ENCODE measurements at regions not wholly inside any gene's neighbourhood (a gene's known extent, or its start where the extent isn't known, plus 50 kb on each side); places are given as distances from the start of the nearest gene placed in this dataset.

GRCh38 chr4:80136270-80136669 is 61.0 kb upstream of the PRDM8 start:
- no peak for DNase-seq
- no CpG with 5 or more reads among the region's 1 CpG for whole genome bisulfite sequencing (ENCODE audit: insufficient coverage)
- H3K9me3 ChIP-seq (replicated peaks; ENCODE audit: control insufficient read depth, low read depth, low read length) = no peaks in the 10 kb centered on the region

GRCh38 chr4:80135702-80136058 is 61.6 kb upstream of the PRDM8 start:
- no peak overlapping the region for H3K4me3 ChIP-seq (ENCODE audit: low read length)
- no peak overlapping the region for H3K27ac ChIP-seq (ENCODE audit: low read length)
- no peaks in the 10 kb centered on the region for H3K4me1 ChIP-seq (ENCODE audit: control insufficient read depth, insufficient read depth, low read length)
- no peaks in the 10 kb centered on the region for H3K36me3 ChIP-seq (ENCODE audit: control insufficient read depth, insufficient read depth, low read length)
- no peaks in the 10 kb centered on the region for H3K9me3 ChIP-seq (replicated peaks; ENCODE audit: control insufficient read depth, low read depth, low read length)
- DNase-seq = no peak
- H3K27me3 ChIP-seq (ENCODE audit: control insufficient read depth, insufficient read depth, low read length) = no peaks in the 10 kb centered on the region

More at GRCh38 chr4:80136270-80136669, 61.0 kb upstream of the PRDM8 start:
- Histone ChIP-seq H3K4me1 (ENCODE audit: control insufficient read depth, insufficient read depth, low read length) (no peaks in the 10 kb centered on the region), H3K27ac (ENCODE audit: low read length) (no peak overlapping the region), H3K4me3 (ENCODE audit: low read length) (no peak overlapping the region), H3K27me3 (ENCODE audit: control insufficient read depth, insufficient read depth, low read length) (no peaks in the 10 kb centered on the region), H3K36me3 (ENCODE audit: control insufficient read depth, insufficient read depth, low read length) (no peaks in the 10 kb centered on the region)

GRCh38 chr4:80134936-80135701 is 62.1 kb upstream of the ANTXR2 start:
- no peaks in the 10 kb centered on the region for H3K9me3 ChIP-seq (replicated peaks; ENCODE audit: control insufficient read depth, low read depth, low read length)
- no peaks in the 10 kb centered on the region for H3K27me3 ChIP-seq (ENCODE audit: control insufficient read depth, insufficient read depth, low read length)
- H3K4me3 ChIP-seq (ENCODE audit: low read length) = no peak overlapping the region
- DNase-seq = no peak
- no peak overlapping the region for H3K27ac ChIP-seq (ENCODE audit: low read length)
- no peaks in the 10 kb centered on the region for H3K36me3 ChIP-seq (ENCODE audit: control insufficient read depth, insufficient read depth, low read length)
- WGBS (ENCODE audit: insufficient coverage) = 65% methylated on average over 4 of the region's 8 CpGs
- H3K4me1 ChIP-seq (ENCODE audit: control insufficient read depth, insufficient read depth, low read length) = no peaks in the 10 kb centered on the region

- no peaks in the 10 kb centered on the region for H3K9me3 ChIP-seq (replicated peaks; ENCODE audit: control insufficient read depth, low read depth, low read length)
- no peaks in the 10 kb centered on the region for H3K27me3 ChIP-seq (ENCODE audit: control insufficient read depth, insufficient read depth, low read length)
- H3K27ac ChIP-seq (ENCODE audit: low read length) = no peak overlapping the region
- DNase-seq = no peak
- 92% methylated on average over 7 of the region's 9 CpGs for WGBS (ENCODE audit: insufficient coverage)
- H3K4me3 ChIP-seq (ENCODE audit: low read length) = no peak overlapping the region
- H3K36me3 ChIP-seq (ENCODE audit: control insufficient read depth, insufficient read depth, low read length) = no peaks in the 10 kb centered on the region
- H3K4me1 ChIP-seq (ENCODE audit: control insufficient read depth, insufficient read depth, low read length) = no peaks in the 10 kb centered on the region
Measured at GRCh38 chr4:80133240-80133783, 60.3 kb upstream of the ANTXR2 start.

- no peaks in the 10 kb centered on the region for H3K9me3 ChIP-seq (replicated peaks; ENCODE audit: control insufficient read depth, low read depth, low read length)
- H3K27ac ChIP-seq (ENCODE audit: low read length) = no peak overlapping the region
- DNase-seq = no peak
- H3K27me3 ChIP-seq (ENCODE audit: control insufficient read depth, insufficient read depth, low read length) = no peaks in the 10 kb centered on the region
- H3K4me3 ChIP-seq (ENCODE audit: low read length) = no peak overlapping the region
- H3K4me1 ChIP-seq (ENCODE audit: control insufficient read depth, insufficient read depth, low read length) = no peaks in the 10 kb centered on the region
- H3K36me3 ChIP-seq (ENCODE audit: control insufficient read depth, insufficient read depth, low read length) = no peaks in the 10 kb centered on the region
Measured at GRCh38 chr4:80129785-80130184, 56.8 kb upstream of the ANTXR2 start.

- H3K36me3 ChIP-seq (ENCODE audit: control insufficient read depth, insufficient read depth, low read length) = no peaks in the 10 kb centered on the region
- H3K4me3 ChIP-seq (ENCODE audit: low read length) = no peak overlapping the region
- no peak for DNase-seq
- H3K27me3 ChIP-seq (ENCODE audit: control insufficient read depth, insufficient read depth, low read length) = no peaks in the 10 kb centered on the region
- H3K4me1 ChIP-seq (ENCODE audit: control insufficient read depth, insufficient read depth, low read length) = no peaks in the 10 kb centered on the region
- H3K27ac ChIP-seq (ENCODE audit: low read length) = no peak overlapping the region
- H3K9me3 ChIP-seq (replicated peaks; ENCODE audit: control insufficient read depth, low read depth, low read length) = no peaks in the 10 kb centered on the region
Measured at GRCh38 chr4:80128941-80129340, 55.9 kb upstream of the ANTXR2 start.

- Histone ChIP-seq H3K4me1 (ENCODE audit: control insufficient read depth, insufficient read depth, low read length) (no peaks in the 10 kb centered on the region), H3K36me3 (ENCODE audit: control insufficient read depth, insufficient read depth, low read length) (no peaks in the 10 kb centered on the region), H3K27ac (ENCODE audit: low read length) (no peak overlapping the region), H3K4me3 (ENCODE audit: low read length) (no peak overlapping the region), H3K9me3 (replicated peaks; ENCODE audit: control insufficient read depth, low read depth, low read length) (no peaks in the 10 kb centered on the region), H3K27me3 (ENCODE audit: control insufficient read depth, insufficient read depth, low read length) (no peaks in the 10 kb centered on the region)
- DNase-seq = no peak
- 100% methylated on average over 2 of the region's 3 CpGs for WGBS (ENCODE audit: insufficient coverage)
Measured at GRCh38 chr4:80127870-80128419, 54.9 kb upstream of the ANTXR2 start.

GRCh38 chr4:80126435-80126834 is 53.4 kb upstream of the ANTXR2 start:
- no peak for DNase-seq
- WGBS (ENCODE audit: insufficient coverage) = no CpG with 5 or more reads among the region's 2 CpGs
- Histone ChIP-seq H3K4me3 (ENCODE audit: low read length) (no peak overlapping the region), H3K27ac (ENCODE audit: low read length) (no peak overlapping the region), H3K36me3 (ENCODE audit: control insufficient read depth, insufficient read depth, low read length) (no peaks in the 10 kb centered on the region), H3K4me1 (ENCODE audit: control insufficient read depth, insufficient read depth, low read length) (no peaks in the 10 kb centered on the region), H3K9me3 (replicated peaks; ENCODE audit: control insufficient read depth, low read depth, low read length) (no peaks in the 10 kb centered on the region), H3K27me3 (ENCODE audit: control insufficient read depth, insufficient read depth, low read length) (no peaks in the 10 kb centered on the region)

GRCh38 chr4:80125252-80126177 is 52.5 kb upstream of the ANTXR2 start:
- Histone ChIP-seq H3K36me3 (ENCODE audit: control insufficient read depth, insufficient read depth, low read length) (no peaks in the 10 kb centered on the region), H3K4me1 (ENCODE audit: control insufficient read depth, insufficient read depth, low read length) (no peaks in the 10 kb centered on the region), H3K27me3 (ENCODE audit: control insufficient read depth, insufficient read depth, low read length) (no peaks in the 10 kb centered on the region), H3K4me3 (ENCODE audit: low read length) (no peak overlapping the region), H3K9me3 (replicated peaks; ENCODE audit: control insufficient read depth, low read depth, low read length) (no peaks in the 10 kb centered on the region), H3K27ac (ENCODE audit: low read length) (no peak overlapping the region)
- DNase-seq = peak; percentile 63
- WGBS (ENCODE audit: insufficient coverage) = 100% methylated on average over 1 of the region's 4 CpGs
